T-helper 1 cell treated with Interleukin-12 subunit alpha and Interleukin-12 subunit beta and Interleukin-4 antibody, amounts not matched to agents 30 ng/mL and 1 ng/mL, for 36 hours (primary cell): ENCODE measurements at regions not wholly inside any gene's neighbourhood (a gene's known extent, or its start where the extent isn't known, plus 50 kb on each side); places are given as distances from the start of the nearest gene placed in this dataset.

Experiments
- intact Hi-C: fragments of 100-400 bp; cut with micrococcal nuclease; formaldehyde crosslinking; loops from one replicate; pipeline ENCODE4 v1.15.1; 2024

DNA sequence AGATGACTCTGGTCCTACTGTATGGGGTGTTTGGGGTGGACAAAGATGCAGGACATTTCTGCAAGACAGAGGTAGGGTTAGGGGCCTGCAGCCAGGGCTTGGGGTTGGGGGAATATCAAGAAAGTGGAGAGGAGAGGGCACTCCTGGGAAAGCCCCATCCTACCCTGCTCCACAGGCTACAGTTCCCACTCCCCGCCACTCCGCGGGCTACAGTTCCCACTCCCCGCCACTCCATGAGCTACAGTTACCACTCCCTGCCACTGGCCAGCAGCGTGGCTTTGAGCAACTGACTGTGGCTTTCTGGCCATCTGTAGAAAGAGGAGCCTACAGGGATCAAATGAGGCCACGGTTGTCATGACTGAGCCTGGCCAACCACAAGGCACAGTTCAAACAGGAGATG, 93.8 kb upstream of the GRIK3 start:
- intact Hi-C loops, result no loop called here

DNA sequence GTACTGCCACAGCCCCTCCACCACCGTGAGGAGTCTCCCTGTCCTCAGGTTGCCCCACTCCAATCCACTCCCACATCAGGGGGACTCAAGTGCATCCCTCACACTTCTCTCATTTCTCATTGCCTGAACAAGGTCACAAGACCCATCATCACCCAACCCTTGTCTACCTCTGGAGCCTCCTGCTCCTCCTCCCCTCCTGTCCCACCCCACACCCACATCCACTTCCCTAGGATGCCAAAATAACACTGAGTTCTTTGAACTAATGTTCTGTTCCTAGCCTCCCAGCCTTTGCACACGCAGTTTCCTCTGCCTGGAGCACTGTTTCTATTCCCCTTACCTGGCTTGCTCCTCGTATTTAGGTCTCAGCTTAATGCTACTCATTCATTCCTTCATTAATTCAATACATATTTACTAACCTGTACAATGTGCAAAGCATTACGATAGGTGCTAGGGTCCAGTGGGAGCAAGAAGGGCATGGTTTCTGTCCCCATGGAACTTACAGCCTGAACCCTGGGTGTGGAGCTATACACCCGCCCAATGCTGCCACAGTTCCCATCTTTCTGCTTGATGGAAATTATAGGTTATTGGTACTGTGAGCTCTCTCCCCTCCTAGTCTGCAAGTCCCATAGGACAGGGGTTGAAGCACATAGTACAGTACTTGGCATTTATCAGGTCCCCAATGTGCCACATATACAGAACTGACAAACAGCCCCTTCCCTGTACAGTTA, 96.1 kb upstream of the GRIK3 start:
- intact Hi-C loops, result no loop called here

DNA sequence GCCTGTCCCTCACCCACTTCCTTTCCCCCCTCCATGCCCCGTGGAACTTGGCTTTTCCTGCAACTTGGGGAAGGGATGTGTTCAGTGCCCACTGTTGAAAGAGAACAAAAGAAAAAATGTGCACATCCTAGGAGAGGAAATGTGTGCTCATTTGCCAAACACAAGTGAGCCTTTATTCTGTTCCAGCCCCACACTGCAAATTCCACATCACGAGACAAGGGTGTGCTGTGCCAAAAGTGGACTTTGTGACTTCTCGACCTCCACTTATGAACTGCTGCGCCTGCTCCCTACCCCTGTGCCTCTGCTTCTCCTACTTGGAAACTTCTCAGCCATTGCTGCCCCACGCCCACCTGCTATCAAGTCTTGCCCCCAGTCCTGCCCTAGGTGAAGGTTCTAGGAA, 97.0 kb upstream of the GRIK3 start:
- intact Hi-C loops, result no loop called here

DNA sequence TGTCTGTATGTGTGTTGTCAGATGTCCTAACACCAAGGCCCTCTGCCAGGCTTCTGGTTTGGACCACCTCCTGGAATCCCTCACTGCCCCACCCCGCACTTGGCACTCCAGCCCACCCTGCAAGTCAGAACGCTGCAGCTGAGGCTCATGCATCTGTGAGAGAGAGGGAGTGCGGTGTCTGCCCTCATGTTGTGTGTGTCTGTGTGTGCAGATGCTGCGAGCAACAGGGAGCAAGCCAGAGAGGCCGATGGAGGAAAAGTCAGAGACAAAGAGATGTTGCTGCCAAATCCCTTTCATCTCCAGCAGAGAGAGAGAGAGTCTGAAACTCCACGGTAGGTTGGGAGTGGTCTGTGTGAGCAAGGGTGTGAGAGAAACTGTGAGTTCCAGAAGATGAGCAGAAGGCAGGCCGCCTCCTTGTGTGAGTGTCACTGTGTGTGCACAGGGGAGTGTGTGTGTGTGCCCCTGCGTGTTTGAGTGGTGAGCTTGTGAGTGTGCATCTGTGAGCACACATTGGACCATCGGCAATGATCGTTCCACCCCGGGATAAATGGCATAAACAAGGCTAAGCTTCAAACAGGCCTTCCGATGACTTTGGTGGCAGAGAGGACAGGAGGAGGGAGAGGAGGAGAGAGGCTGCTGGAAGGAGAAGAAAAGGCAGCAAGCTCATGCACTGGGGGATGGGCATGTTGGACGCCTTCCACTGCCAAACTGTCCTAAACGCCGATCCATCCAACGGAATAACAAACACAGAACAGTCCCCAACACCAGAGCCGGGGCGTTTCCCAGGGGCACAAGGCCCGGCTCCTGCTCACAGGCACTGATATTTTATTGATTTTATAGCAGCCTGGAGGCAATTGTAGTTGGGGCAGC, 99.2 kb upstream of the GRIK3 start:
- intact Hi-C loops, result no loop called here

DNA sequence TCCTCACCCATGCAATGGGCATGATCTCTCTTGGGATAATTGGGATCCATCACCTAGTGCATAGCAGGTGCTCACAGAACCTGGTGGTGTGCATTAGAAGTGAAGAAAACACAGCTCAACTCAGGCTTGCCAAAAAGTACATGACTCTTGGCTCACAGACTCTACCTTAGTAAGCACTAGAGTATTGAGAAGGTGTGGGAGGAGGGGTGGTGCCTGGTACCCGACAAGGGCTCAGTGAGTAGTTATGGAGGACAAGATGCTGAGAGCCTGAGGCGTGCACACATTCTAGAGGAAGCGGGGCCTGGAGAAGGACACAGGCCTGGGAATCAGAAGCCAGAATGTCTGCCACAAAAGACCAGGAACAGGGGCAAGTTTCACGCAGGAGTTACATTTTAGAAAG, 100.3 kb upstream of the GRIK3 start:
- intact Hi-C loops, result no loop called here

DNA sequence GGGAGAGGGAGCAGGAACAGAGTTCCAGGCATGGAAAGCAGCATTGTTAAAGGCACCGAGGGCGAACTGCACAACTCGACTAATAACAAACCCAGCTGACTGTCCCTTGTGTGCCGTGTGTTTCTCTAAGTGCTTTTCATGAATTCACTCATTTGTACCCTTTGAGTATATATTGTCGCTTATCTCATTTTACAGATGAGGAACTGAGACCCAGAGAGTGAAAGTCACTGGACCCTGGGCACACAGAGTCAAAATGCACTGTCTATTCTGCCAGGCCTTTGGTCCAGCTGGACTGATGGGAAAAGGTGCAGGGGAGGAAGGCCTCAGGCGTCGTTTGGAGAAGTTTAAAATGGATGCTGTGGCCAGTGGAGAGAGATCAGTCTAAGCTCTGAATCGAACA, 100.7 kb upstream of the GRIK3 start:
- intact Hi-C loops, result no loop called here

DNA sequence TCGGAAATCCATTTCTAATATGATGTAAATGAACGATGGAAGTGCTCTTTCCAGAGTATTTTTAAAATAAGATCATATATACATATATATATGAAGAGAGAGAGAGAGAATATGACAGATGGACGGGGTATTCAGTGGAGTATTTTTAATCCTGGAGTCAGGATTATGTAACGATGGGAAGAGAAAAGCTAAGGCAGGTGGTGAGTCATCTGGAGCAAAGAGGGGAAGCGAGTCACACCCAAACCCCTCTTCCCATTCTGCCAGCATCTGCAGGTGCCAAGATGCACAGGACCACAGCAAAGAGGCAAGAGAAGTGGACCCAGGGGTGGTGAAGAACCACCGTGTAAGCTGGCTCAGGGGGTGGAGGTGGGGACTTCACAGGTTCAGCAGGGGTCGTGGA, 102.7 kb upstream of the GRIK3 start:
- intact Hi-C loops, result no loop called here

DNA sequence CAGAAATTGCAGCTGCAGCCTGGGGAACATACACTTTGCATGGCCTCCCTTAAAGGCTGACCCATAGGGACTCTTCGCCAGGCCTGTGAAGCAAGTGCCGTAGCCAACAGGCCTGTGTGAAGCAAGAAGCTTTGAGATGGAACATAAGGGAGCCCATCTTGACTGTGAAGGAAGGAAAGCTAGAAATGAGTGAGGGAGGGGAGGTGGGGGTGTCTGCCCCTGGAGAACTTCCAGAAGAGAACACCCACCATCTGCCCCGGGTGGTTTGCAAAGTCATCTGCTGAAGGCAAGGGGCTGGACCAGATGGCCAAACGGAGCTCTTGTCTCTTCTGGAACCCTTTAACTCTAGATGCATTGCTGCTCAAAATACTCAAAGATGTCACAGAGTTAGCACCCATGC, 103.3 kb upstream of the GRIK3 start:
- intact Hi-C loops, result no loop called here

DNA sequence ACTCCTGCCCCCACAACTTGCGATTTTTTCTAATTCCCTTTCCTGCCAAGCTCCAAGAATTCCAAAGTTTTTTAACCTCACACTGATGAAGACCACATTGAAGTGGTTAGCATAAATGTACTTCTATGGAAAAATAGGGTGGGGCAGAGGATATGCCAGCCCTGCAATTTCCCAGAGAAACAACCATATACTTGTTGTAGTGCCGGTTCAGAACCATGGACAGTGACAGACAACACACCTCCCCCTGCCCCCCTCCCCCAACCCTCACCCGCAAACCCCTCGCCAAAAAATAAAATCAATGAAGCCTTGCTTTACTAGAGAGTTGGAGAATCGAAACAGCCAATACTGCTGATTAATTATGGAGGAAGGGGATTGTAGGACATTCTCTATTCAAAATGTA, 109.5 kb upstream of the GRIK3 start:
- intact Hi-C loops, result no loop called here

DNA sequence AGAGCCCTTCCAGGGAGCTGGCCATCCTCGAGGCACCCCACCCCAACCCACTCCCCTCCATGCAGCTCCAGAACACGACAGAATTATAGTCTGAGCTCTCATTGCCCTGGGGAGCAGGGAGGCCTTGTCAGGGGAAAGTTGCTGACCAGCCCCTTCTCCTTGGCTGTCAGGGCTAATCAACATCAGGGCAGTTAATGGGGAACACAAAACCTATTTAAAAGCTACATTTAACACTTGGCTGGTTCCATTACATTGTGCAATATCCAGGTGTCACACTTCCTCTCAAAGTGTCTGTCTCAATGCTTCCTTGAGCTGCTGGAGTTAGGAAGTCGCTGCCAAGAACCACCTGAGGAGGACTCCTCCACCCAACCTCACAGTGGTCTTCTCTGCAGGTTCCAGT, 111.8 kb upstream of the GRIK3 start:
- intact Hi-C loops, result no loop called here

DNA sequence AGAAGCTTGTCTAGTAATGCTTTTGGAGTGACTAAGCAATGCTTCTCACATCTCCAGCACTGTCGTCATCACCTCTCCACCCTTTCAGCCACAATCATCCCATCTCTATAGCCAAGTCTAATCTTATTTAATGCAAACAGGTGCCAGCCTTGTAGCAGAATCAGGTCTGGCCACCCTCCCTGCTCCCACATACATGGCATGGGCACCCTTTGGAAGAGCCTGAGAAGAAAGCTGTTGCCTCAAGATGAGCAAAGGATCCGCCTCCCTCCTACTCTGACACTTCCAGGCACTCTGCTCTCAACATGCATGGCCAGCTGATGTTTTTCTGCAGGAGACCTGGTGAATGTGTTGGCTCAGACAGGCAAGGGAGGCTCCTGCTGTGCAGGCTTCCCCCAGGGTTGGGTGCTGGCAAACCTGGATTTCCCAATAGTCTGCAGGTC, 113.1 kb upstream of the GRIK3 start:
- intact Hi-C loops, result no loop called here

DNA sequence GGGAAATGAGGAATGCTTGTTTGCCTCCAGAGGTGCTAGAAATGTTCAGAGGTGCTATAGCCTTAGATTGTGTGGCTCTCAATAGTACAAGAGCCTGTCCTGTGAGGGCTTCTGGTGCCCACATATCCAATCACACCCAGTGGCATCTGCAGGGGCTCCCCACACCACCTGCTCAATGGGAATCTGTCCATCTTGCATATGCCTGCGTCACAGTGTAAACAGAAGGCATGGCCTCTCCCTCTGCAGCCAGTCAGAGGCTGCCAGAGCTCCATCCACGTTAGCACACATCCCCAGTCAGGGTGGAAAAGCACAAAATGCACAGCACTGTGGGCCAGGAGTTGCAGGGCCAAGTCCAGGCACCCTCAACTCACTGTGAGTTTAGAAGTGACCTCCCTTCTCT, 113.6 kb upstream of the GRIK3 start:
- intact Hi-C loops, result no loop called here

DNA sequence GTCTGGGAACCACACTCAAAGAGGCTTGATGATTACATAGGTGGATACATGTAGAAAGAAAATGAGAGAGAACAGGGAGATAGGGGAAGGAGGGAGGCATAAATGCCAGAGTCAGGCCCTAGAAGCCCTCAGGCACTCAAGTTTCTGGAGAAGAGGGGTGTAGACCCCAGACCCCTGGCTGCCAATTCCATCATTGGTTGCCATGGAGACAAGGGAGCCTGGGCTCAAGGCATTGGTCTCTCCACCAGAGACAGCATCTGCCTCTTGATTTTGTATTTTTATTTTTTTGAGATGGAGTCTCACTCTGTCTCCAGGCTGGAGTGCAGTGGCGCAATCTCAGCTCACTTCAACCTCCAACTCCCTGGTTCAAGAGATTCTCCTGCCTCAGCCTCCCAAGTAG, 114.3 kb upstream of the GRIK3 start:
- intact Hi-C loops, result no loop called here

DNA sequence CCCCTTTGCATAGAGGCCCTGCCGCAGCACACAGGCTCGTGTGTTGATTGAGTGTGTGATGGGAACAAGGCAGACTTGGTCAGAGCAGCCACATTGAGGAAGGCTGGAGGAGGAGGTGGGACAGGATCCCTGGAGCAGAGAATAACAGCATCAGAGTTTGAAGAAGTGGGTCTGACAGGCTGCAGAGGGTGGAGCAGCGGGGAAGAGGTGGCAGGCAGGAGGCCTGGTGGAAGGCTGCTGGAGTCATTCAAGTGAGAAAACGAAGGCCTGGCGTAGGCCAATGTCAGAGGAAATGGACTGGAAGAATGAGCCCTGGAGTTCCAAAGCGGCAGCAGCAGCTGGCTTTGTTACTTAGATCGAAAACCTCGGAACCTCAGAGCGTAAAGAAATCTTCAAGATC, 115.0 kb upstream of the GRIK3 start:
- intact Hi-C loops, result no loop called here

DNA sequence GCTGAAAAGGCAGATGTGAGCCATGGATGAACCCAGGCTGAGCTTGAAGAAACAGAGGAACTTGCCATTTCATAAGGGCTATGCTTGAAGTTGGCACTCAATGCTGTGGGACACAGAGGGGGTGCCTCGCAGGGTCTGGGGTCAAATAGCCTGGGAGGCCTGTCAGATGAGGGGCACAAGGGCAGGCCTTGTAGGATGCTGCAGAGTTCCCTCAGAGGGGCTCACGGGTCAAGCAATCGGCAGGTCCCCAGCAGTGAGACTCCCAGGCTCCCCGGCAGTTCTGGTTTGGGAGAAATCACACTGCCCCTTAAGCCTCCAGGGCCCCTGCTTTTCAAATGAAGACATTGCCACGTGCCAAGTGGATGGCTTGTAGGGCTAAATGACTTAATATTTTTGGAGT, 116.7 kb upstream of the GRIK3 start:
- intact Hi-C loops, result no loop called here

DNA sequence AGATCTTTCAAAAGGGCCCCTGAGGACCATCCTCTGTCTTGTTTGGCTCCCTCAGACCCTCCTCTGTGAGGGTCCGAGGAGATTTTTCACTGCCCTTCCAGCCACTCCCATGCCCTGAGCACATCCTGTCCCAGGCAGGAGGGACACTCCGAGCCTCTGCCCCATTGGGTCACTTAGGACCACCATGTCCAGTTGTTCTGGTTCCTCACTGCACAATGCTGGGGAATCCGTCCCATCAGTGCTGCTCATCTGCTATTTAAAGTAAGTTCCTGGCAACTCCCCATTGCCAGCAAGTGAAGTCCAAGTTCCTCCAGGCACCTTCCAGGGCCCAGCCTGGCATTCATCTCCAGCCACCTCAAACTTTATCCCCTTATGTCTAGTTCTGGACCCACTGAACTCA, 117.5 kb upstream of the GRIK3 start:
- intact Hi-C loops, result no loop called here

DNA sequence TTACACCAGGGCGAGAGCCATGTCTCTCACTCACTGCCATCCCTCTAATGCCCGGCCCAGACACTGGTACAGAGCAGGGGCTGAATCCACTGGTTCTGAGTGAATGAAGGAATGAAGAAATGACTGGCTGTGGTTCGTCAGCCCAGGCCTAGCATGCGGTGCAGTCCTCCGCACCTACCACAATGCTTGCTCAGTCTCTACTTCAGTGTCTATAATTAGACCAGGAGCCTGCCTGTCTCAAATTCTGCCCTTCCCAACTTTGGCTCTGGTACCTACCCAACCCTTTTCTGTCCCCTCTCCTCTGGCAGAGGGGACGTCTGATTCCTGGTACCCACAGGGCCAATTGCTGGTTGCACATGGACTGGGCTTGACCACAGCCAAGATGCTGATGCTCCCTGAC, 118.2 kb upstream of the GRIK3 start:
- intact Hi-C loops, result no loop called here

DNA sequence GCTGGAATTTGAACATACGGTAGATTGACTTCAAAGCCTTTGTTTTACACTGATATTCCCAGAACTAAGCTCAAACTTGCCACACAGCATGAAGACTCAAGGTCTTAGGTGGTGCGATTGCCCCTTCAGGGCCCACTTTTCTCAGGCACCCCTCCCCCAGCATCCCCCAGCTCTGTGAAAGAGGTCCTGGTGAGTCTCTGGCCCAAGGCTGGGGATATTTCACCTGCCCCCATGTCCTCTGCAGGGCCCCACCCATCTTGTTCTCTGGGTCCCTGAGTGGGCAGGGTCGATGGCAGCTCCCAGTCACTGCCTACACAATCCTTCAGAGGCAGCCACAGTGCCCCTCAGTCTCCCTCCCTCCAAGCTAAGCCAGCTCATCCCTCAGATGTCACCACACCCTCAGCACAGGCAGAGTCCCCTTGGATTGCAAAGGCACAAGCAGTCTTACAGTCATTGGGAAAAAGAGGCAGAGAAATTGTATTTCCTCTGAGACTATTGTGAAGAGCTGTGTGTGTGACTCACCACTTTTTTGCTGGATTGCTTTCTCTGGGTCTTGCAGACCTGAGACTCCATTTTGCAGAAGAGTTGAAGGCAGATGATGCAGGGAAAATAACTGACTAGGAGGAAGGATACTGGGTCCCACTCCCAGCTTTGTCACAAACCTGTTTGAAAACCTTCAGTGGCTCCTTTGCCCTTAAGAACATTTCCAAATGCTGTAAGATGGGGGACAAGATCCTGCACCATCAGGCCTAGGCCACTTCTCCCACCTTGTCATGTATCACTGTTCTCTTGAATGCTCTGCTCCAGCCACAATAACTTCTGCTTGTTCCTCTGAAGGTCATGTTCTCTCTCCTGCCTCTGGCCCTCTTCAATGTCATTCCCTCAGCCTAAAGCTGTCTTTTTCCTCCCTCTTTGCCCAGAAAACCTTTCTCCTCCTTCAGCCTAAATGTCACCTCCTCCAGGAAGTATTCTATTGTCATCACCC, 119.1 kb upstream of the GRIK3 start:
- intact Hi-C loops, result no loop called here

DNA sequence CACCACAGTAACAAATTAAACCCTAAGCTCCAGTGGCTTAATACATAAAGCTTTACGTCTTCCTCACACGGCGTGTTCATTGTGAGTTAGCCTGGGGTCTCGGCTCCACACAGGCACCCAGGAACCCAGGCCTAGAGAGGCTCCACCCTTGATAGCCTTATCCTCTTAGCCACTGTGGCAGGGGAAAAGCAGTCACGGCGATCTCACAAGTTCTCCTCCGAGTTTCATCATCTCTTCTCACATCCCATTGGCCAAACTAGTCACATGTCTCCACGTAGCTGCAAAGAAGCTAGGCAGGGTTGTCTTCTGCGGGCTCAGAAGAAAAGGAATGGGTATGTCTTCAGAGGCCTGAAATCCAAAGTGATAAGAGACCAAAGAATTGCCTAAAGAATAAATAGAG, 122.3 kb upstream of the GRIK3 start:
- intact Hi-C loops, result no loop called here

DNA sequence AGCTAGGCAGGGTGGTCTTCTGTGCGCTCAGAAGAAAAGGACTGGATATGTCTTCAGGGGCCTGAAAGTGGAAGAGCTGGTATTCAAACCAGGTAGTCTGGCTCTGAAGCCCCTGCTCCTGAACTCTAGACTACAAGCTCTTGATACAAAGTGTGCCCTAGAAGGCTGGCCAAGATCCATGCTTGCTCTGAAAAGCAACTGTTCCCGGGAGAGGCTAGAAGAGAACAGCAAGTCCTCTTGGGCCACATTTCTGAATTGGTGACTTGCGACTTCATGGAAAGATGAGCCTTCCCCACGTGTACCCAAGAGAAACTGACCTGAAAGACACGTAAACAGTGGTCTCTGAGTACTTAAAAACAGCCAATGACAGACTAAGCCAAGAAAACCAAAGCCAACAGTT, 123.3 kb upstream of the GRIK3 start:
- intact Hi-C loops, result no loop called here

DNA sequence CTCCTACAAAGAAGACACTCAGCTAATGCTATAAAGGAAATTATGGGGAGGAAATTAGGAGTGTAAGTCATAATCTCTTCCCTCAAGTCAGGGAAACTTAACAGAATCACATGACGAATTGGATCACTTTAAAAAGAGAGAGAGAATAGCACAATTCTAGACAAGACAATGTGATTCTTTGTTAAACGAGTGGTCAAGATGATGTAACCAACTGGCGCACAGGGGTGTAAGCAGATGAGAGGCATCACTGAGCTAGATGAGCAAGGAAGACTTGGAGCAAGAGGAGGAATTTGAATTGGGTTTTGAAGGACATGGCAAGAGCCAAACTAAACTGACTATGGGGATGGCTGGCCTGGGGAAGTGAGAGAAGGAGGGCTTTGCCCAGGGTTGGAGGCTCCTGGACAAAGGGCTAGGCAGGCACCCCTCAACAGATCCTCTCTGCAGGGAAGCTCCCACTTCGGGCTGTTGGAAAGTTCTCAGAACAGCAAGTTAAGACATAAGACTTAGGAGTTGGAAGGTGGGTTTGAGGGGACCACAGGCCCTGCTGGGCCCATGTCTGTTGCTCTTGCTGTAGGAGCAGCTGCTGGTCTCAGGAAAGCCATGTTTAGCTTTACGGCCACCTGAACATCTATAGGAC, 123.9 kb upstream of the GRIK3 start:
- intact Hi-C loops, result no loop called here
